K562 (cell line): ENCODE measurements at regions not wholly inside any gene's neighbourhood (a gene's known extent, or its start where the extent isn't known, plus 50 kb on each side); places are given as distances from the start of the nearest gene placed in this dataset.
"Not testable (repeated sequence)": the region's sequence is repeated elsewhere in the genome, so short reads cannot be mapped to it uniquely, and the experiment has no call there.

Source experiments
- ATAC-seq: fragments of 200-7000 bp; cut with Tn5 transposase; 3 replicates; pipeline ENCODE4 v1.9.1; 2020; ENCODE audit warnings: moderate library complexity
- BruUV-seq: library from RNA; stranded (reverse); fragments of 400-500 nt; replicated peaks from 2 replicates; lab custom pipeline; 2021; lab: Mats Ljungman, UMichigan
- CTCF ChIA-PET: fragments of 300-600 bp; formaldehyde crosslinking; extraction: SDS; loops from one replicate; lab custom pipeline; 2021; ENCODE audit warnings: low intra/inter-chr PET ratio; lab: Yijun Ruan, JAX
- POLR2A ChIA-PET: fragments of 300-600, 350-650 bp; sonication (Branson Sonifier 250); formaldehyde crosslinking; extraction: SDS; loops from one replicate; lab custom pipeline; 2021; ENCODE audit warnings: antibody characterized with exemption, inconsistent platforms; lab: Yijun Ruan, JAX
- DNase-seq, 4 experiments: peaks; one replicate each; pipeline versions ENCODE4 v3.0.0 to v3.0.0-alpha.2; 2011 to 2018; ENCODE audit warnings: low spot score in 3 of 4, mixed read lengths in 3 of 4; ENCODE audit errors: extremely low read depth in 1 of 4
- FAIRE-seq: peaks from 2 replicates; lab custom pipeline; 2011; peaks lifted over from hg19 to GRCh38; lab: Jason Lieb, UNC
- H2AFZ ChIP-seq: 2 replicates; pipeline ENCODE4 v1.6.0; 2011; ENCODE audit warnings: low read depth, low read length, control low read depth, inconsistent platforms
- H3K27ac ChIP-seq: fragments of 200-600 bp; 3 replicates; pipeline ENCODE4 v1.8.0; 2011; ENCODE audit warnings: low read depth, mild to moderate bottlenecking, control low read depth, inconsistent platforms, low read length, moderate library complexity, mixed read lengths; ENCODE audit errors: extremely low read depth
- H3K27me3 ChIP-seq, 2 experiments: fragments of 300-600 bp in 1 of 2; 2 replicates in 1 of 2; 3 replicates in 1 of 2; pipeline versions ENCODE4 v1.6.0 to v1.8.0; 2011; ENCODE audit warnings: inconsistent platforms in 2 of 2, low read length in 2 of 2, mild to moderate bottlenecking in 1 of 2, mixed read lengths in 1 of 2, moderate library complexity in 1 of 2; ENCODE audit not compliant: control insufficient read depth in 2 of 2, insufficient read depth in 2 of 2
- H3K36me3 ChIP-seq: fragments of 300-600 bp; 3 replicates; pipeline ENCODE4 v1.8.0; 2011; ENCODE audit warnings: mild to moderate bottlenecking, low read length, inconsistent platforms; ENCODE audit not compliant: control insufficient read depth, insufficient read depth
- H3K4me1 ChIP-seq, 2 experiments: fragments of 200-600 bp in 1 of 2; replicated peaks in 1 of 2; 2 replicates in 1 of 2; 3 replicates in 1 of 2; pipeline versions ENCODE4 v1.5.1 to v1.8.0; 2011; ENCODE audit warnings: inconsistent platforms in 2 of 2, low read length in 2 of 2, mild to moderate bottlenecking in 1 of 2, mixed read lengths in 1 of 2, moderate library complexity in 1 of 2; ENCODE audit not compliant: control insufficient read depth in 2 of 2, insufficient read depth in 2 of 2
- H3K4me2 ChIP-seq: 2 replicates; pipeline ENCODE4 v1.6.1; 2011; ENCODE audit warnings: low read length, control low read depth, inconsistent platforms, mixed read lengths; ENCODE audit not compliant: insufficient read depth
- H3K4me3 ChIP-seq: fragments of 200-600 bp; sonication (generic), shearing (Covaris generic); 2 replicates; pipeline ENCODE4 v1.5.1; 2016; ENCODE audit warnings: control low read depth, inconsistent platforms
- H3K79me2 ChIP-seq: fragments of 200-600 bp; 3 replicates; pipeline ENCODE4 v1.8.0; 2011; ENCODE audit warnings: low read length, inconsistent platforms; ENCODE audit not compliant: control insufficient read depth, insufficient read depth
- H3K9ac ChIP-seq, 2 experiments: 2 replicates each; pipeline versions ENCODE4 v1.6.0 to v1.6.1; 2011; ENCODE audit warnings: low read depth in 2 of 2, low read length in 2 of 2, control low read depth in 1 of 2, inconsistent platforms in 1 of 2, mild to moderate bottlenecking in 1 of 2, mixed read lengths in 1 of 2; ENCODE audit not compliant: insufficient read depth in 1 of 2
- H3K9me1 ChIP-seq: one replicate; pipeline ENCODE4 v1.6.0; 2011; ENCODE audit warnings: inconsistent platforms, mild to moderate bottlenecking, low read length, moderate library complexity; ENCODE audit not compliant: control insufficient read depth, insufficient read depth
- H3K9me3 ChIP-seq: replicated peaks from 2 replicates; pipeline ENCODE4 v1.5.1; 2011; ENCODE audit warnings: low read depth, low read length, inconsistent platforms; ENCODE audit not compliant: control insufficient read depth, insufficient read depth
- H4K20me1 ChIP-seq: replicated peaks from 2 replicates; pipeline ENCODE4 v1.6.1; 2011; ENCODE audit warnings: low read length, inconsistent platforms, mixed read lengths; ENCODE audit not compliant: control insufficient read depth, insufficient read depth
- REST ChIP-seq, 2 experiments: fragments of 450-650 bp; formaldehyde crosslinking in 1 of 2; IDR thresholded peaks; 2 replicates each; pipeline versions ENCODE4 v1.4.0 to v1.6.1; 2014 to 2020; ENCODE audit warnings: mild to moderate bottlenecking in 2 of 2, borderline replicate concordance in 1 of 2, low read depth in 1 of 2
- ZBTB9 ChIP-seq: fragments of 450-650 bp; formaldehyde crosslinking; IDR thresholded peaks from 2 replicates; pipeline ENCODE4 v1.4.0; 2020; ENCODE audit warnings: mild to moderate bottlenecking, moderate library complexity
- WGBS: fragments of 100-300 bp; shearing (Covaris generic); methylation state at CpG from one replicate; pipeline ENCODE4 v1.1.6; 2016; ENCODE audit warnings: low coverage, mixed read lengths; ENCODE audit not compliant: insufficient coverage; ENCODE audit errors: missing lambda C conversion rate; 5-methylcytosine and 5-hydroxymethylcytosine counted together
- in situ Hi-C: fragments of 300-500 bp; cut with MboI; formaldehyde crosslinking; loops from 4 replicates; pipeline ENCODE4 v1.15.0; 2018; ENCODE audit warnings: inconsistent platforms, mixed read lengths
- intact Hi-C: fragments of 100-400 bp; cut with micrococcal nuclease; formaldehyde crosslinking; loops from 2 replicates; pipeline ENCODE4 v1.14.2; 2022

- H3K4me3 ChIP-seq; H4K20me1 ChIP-seq; H3K79me2 ChIP-seq; TF ChIP-seq REST (IDR thresholded peaks at IDR 0.05; ENCODE audit: borderline replicate concordance): not testable (repeated sequence)
- TF ChIP-seq REST (CRISPR knock-in tag; IDR thresholded peaks at IDR 0.05; ENCODE audit: low read depth) (0 out of 2 replicates have a peak, but pooled peaks have one; percentile 54), ZBTB9 (CRISPR knock-in tag) (0 out of 2 replicates have a peak, but pooled peaks have one; percentile 71)
- TF ChIP-seq, all 486 proteins: peak for 2; not testable (repeated sequence) for 484
- H3K9me3 ChIP-seq, H3K36me3 ChIP-seq, H3K9ac ChIP-seq, H3K4me1 ChIP-seq, POLR2A ChIA-PET, H3K27ac ChIP-seq, ATAC-seq, DNase-seq, intact Hi-C loops, CTCF ChIA-PET, H2AFZ ChIP-seq, H3K4me2 ChIP-seq, FAIRE-seq, H3K9me1 ChIP-seq, H3K27me3 ChIP-seq: not testable (repeated sequence)
- in situ Hi-C loops = loop anchor here (10.0 kb wide), 1 partner anchor 202 kb away; no protein-coding TSS in a partner anchor
- WGBS = no CpG with 5 or more reads among the region's 39 CpGs
- BruUV-seq = TSS peak; percentile 98
These were observed 171.6 kb downstream of the PLS3 start for GRCh38 chrX:115732530-115732929.
